Activated CD8-positive, alpha-beta T cell treated with anti-CD3 and anti-CD28 coated beads for 36 hours (primary cell): ENCODE measurements at regions not wholly inside any gene's neighbourhood (a gene's known extent, or its start where the extent isn't known, plus 50 kb on each side); places are given as distances from the start of the nearest gene placed in this dataset.

Experiments used
- ATAC-seq: fragments of 200-7000 bp; cut with Tn5 transposase; one replicate; pipeline ENCODE4 v1.10.0; 2021; ENCODE audit warnings: mild to moderate bottlenecking, moderate library complexity
- CTCF ChIA-PET: fragments of 350-600 bp; sonication (Branson Sonifier 250); formaldehyde crosslinking; loops from one replicate; lab custom pipeline; 2021; ENCODE audit warnings: antibody characterized with exemption; lab: Charles Lee
- POLR2A ChIA-PET: fragments of 350-600 bp; sonication (Branson Sonifier 250); formaldehyde crosslinking; loops from one replicate; lab custom pipeline; 2021; ENCODE audit warnings: antibody characterized with exemption; lab: Charles Lee
- DNase-seq: peaks from one replicate; pipeline ENCODE4 v3.0.0-alpha.2; 2020
- H3K27ac Mint-ChIP-seq: one replicate; pipeline ENCODE4 v1.8.0; 2021; ENCODE audit warnings: mild to moderate bottlenecking, mixed read lengths
- H3K27me3 Mint-ChIP-seq: one replicate; pipeline ENCODE4 v1.8.0; 2021; ENCODE audit warnings: mixed read lengths
- H3K36me3 Mint-ChIP-seq: one replicate; pipeline ENCODE4 v1.8.0; 2021; ENCODE audit warnings: low read depth, mixed read lengths
- H3K4me1 Mint-ChIP-seq: one replicate; pipeline ENCODE4 v1.8.0; 2021; ENCODE audit warnings: low read depth, mixed read lengths
- H3K4me3 Mint-ChIP-seq: one replicate; pipeline ENCODE4 v1.8.0; 2021; ENCODE audit warnings: mild to moderate bottlenecking, moderate library complexity, mixed read lengths
- H3K9me3 Mint-ChIP-seq: one replicate; pipeline ENCODE4 v1.8.0; 2021; ENCODE audit warnings: mixed read lengths
- CTCF ChIP-seq: fragments of 200-600 bp; IDR thresholded peaks from one replicate; pipeline ENCODE4 v1.8.0; 2022; ENCODE audit warnings: antibody characterized with exemption, mild to moderate bottlenecking
- intact Hi-C: fragments of 100-400 bp; cut with micrococcal nuclease; formaldehyde crosslinking; loops from one replicate; pipeline ENCODE4 v1.10.0; 2022

GRCh38 chr6:122145741-122146240, 253.7 kb upstream of the HSF2 start:
- no peaks in the 10 kb centered on the region for H3K9me3 Mint-ChIP-seq
- no peaks in the 10 kb centered on the region for H3K36me3 Mint-ChIP-seq
- ATAC-seq, result no peak
- no peaks in the 10 kb centered on the region for H3K4me1 Mint-ChIP-seq
- ChIA-PET CTCF (no interaction called here), POLR2A (no interaction called here)
- intact Hi-C loops, result no loop called here
- no peak overlapping the region for H3K27ac Mint-ChIP-seq
- no peak for DNase-seq
- no peaks in the 10 kb centered on the region for H3K27me3 Mint-ChIP-seq
- no peak overlapping the region for H3K4me3 Mint-ChIP-seq
- TF ChIP-seq CTCF, result no peak

GRCh38 chr6:122147291-122147690, 252.2 kb upstream of the HSF2 start:
- DNase-seq (no peak), ATAC-seq (no peak)
- TF ChIP-seq CTCF, result no peak
- ChIA-PET POLR2A (no interaction called here), CTCF (no interaction called here)
- H3K4me3 Mint-ChIP-seq, result no peak overlapping the region
- H3K27me3 Mint-ChIP-seq, result no peaks in the 10 kb centered on the region
- no peak overlapping the region for H3K27ac Mint-ChIP-seq
- no peaks in the 10 kb centered on the region for H3K4me1 Mint-ChIP-seq
- H3K9me3 Mint-ChIP-seq, result no peaks in the 10 kb centered on the region
- intact Hi-C loops, result no loop called here
- no peaks in the 10 kb centered on the region for H3K36me3 Mint-ChIP-seq

GRCh38 chr6:122151066-122151465, 248.4 kb upstream of the HSF2 start:
- no peak overlapping the region for H3K27ac Mint-ChIP-seq
- H3K36me3 Mint-ChIP-seq, result no peaks in the 10 kb centered on the region
- ChIA-PET CTCF (no interaction called here), POLR2A (no interaction called here)
- no peak overlapping the region for H3K4me3 Mint-ChIP-seq
- ATAC-seq (no peak), DNase-seq (no peak)
- H3K9me3 Mint-ChIP-seq, result no peaks in the 10 kb centered on the region
- no peaks in the 10 kb centered on the region for H3K4me1 Mint-ChIP-seq
- intact Hi-C loops, result no loop called here
- H3K27me3 Mint-ChIP-seq, result no peaks in the 10 kb centered on the region
- TF ChIP-seq CTCF, result no peak

GRCh38 chr6:122151763-122152162, 247.7 kb upstream of the HSF2 start:
- Mint-ChIP-seq H3K27ac (no peak overlapping the region), H3K9me3 (no peaks in the 10 kb centered on the region), H3K27me3 (no peaks in the 10 kb centered on the region), H3K4me1 (no peaks in the 10 kb centered on the region), H3K4me3 (no peak overlapping the region), H3K36me3 (no peaks in the 10 kb centered on the region)
- CTCF ChIA-PET, result no interaction called here
- intact Hi-C loops, result no loop called here
- no peak for ATAC-seq
- TF ChIP-seq CTCF, result no peak
- POLR2A ChIA-PET, result no interaction called here
- no peak for DNase-seq

- Mint-ChIP-seq H3K4me3 (no peak overlapping the region), H3K27ac (no peak overlapping the region), H3K27me3 (no peaks in the 10 kb centered on the region), H3K9me3 (no peaks in the 10 kb centered on the region), H3K4me1 (no peaks in the 10 kb centered on the region), H3K36me3 (no peaks in the 10 kb centered on the region)
- TF ChIP-seq CTCF, result no peak
- intact Hi-C loops, result no loop called here
- ATAC-seq (no peak), DNase-seq (no peak)
- POLR2A ChIA-PET, result no interaction called here
- CTCF ChIA-PET, result no interaction called here
Observed at GRCh38 chr6:122153557-122153956, 245.9 kb upstream of the HSF2 start.
